IMR-90 (cell line): ENCODE measurements at regions not wholly inside any gene's neighbourhood (a gene's known extent, or its start where the extent isn't known, plus 50 kb on each side); places are given as distances from the start of the nearest gene placed in this dataset.

Experiments used
- ATAC-seq: fragments of 200-7000 bp; cut with Tn5 transposase; 2 replicates; pipeline ENCODE4 v1.9.1; 2020; ENCODE audit warnings: low read depth, mild to moderate bottlenecking, moderate library complexity
- BruUV-seq: library from RNA; stranded (reverse); fragments of 400-500 nt; replicated peaks from 2 replicates; lab custom pipeline; 2021; lab: Mats Ljungman, UMichigan
- CTCF ChIA-PET: fragments of 300-600 bp; formaldehyde crosslinking; extraction: SDS; loops from one replicate; lab custom pipeline; 2021; ENCODE audit warnings: antibody characterized with exemption; lab: Yijun Ruan, JAX
- POLR2A ChIA-PET: fragments of 300-600 bp; sonication (Branson Sonifier 250); formaldehyde crosslinking; loops from one replicate; lab custom pipeline; 2022; ENCODE audit warnings: antibody characterized with exemption; ENCODE audit not compliant: unreplicated experiment; lab: Charles Lee
- DNase-seq: peaks from one replicate; pipeline ENCODE4 v3.0.0; 2013
- H2AFZ ChIP-seq: replicated peaks from 2 replicates; pipeline ENCODE3; 2013; ENCODE audit warnings: low read length, mild to moderate bottlenecking; ENCODE audit not compliant: poor library complexity
- H2AK5ac ChIP-seq: 2 replicates; pipeline ENCODE4 v1.6.1; 2013; ENCODE audit warnings: low read depth, low read length, inconsistent platforms
- H2AK9ac ChIP-seq: replicated peaks from 2 replicates; pipeline ENCODE3; 2013; ENCODE audit warnings: mild to moderate bottlenecking, low read depth, low read length, moderate library complexity; ENCODE audit not compliant: poor library complexity
- H2BK120ac ChIP-seq: 2 replicates; pipeline ENCODE4 v1.6.1; 2013; ENCODE audit warnings: low read depth, low read length, inconsistent platforms
- H2BK15ac ChIP-seq: 3 replicates; pipeline ENCODE4 v1.6.1; 2013; ENCODE audit warnings: low read depth, low read length, inconsistent platforms
- H2BK20ac ChIP-seq: 2 replicates; pipeline ENCODE4 v1.6.1; 2013; ENCODE audit warnings: low read depth, mild to moderate bottlenecking, inconsistent platforms, low read length, moderate library complexity
- H2BK5ac ChIP-seq: 2 replicates; pipeline ENCODE4 v1.6.1; 2013; ENCODE audit warnings: mild to moderate bottlenecking, low read depth, low read length, inconsistent platforms; ENCODE audit not compliant: poor library complexity, severe bottlenecking
- H3K14ac ChIP-seq: replicated peaks from 2 replicates; pipeline ENCODE4 v1.6.1; 2013; ENCODE audit warnings: low read depth, low read length, inconsistent platforms
- H3K18ac ChIP-seq: 2 replicates; pipeline ENCODE4 v1.6.1; 2013; ENCODE audit warnings: low read depth, low read length, control low read depth
- H3K23ac ChIP-seq: 2 replicates; pipeline ENCODE4 v1.6.1; 2013; ENCODE audit warnings: low read depth, low read length, inconsistent platforms
- H3K27ac ChIP-seq: 2 replicates; pipeline ENCODE4 v1.5.1; 2013; ENCODE audit warnings: mild to moderate bottlenecking, control low read depth, low read length; ENCODE audit not compliant: insufficient read depth
- H3K27me3 ChIP-seq: 2 replicates; pipeline ENCODE4 v1.6.1; 2013; ENCODE audit warnings: low read length; ENCODE audit not compliant: control insufficient read depth, insufficient read depth
- H3K36me3 ChIP-seq: 2 replicates; pipeline ENCODE4 v1.6.1; 2013; ENCODE audit warnings: low read length, mixed read lengths; ENCODE audit not compliant: control insufficient read depth, insufficient read depth
- H3K4ac ChIP-seq: 2 replicates; pipeline ENCODE4 v1.6.1; 2013; ENCODE audit warnings: low read depth, low read length, inconsistent platforms
- H3K4me1 ChIP-seq: 2 replicates; pipeline ENCODE4 v1.6.1; 2013; ENCODE audit warnings: low read length, mixed read lengths; ENCODE audit not compliant: control insufficient read depth, insufficient read depth
- H3K4me2 ChIP-seq: 2 replicates; pipeline ENCODE4 v1.6.1; 2013; ENCODE audit warnings: low read depth, mild to moderate bottlenecking, control low read depth, low read length, moderate library complexity
- H3K4me3 ChIP-seq: 2 replicates; pipeline ENCODE4 v1.5.1; 2013; ENCODE audit warnings: low read depth, mild to moderate bottlenecking, control low read depth, low read length, moderate library complexity; ENCODE audit not compliant: insufficient read depth
- H3K56ac ChIP-seq: 2 replicates; pipeline ENCODE4 v1.6.1; 2013; ENCODE audit warnings: low read length, inconsistent platforms; ENCODE audit not compliant: insufficient read depth; ENCODE audit errors: extremely low read depth
- H3K79me1 ChIP-seq, 2 experiments: 2 replicates each; pipeline ENCODE4 v1.6.1; 2013; ENCODE audit warnings: low read length in 2 of 2, inconsistent platforms in 1 of 2, low read depth in 1 of 2
- H3K9ac ChIP-seq: 2 replicates; pipeline ENCODE4 v1.6.1; 2013; ENCODE audit warnings: low read depth, low read length, control low read depth
- H3K9me1 ChIP-seq: 2 replicates; pipeline ENCODE4 v1.6.1; 2013; ENCODE audit warnings: low read length, inconsistent platforms; ENCODE audit not compliant: insufficient read depth
- H3K9me3 ChIP-seq: 2 replicates; pipeline ENCODE4 v1.6.1; 2013; ENCODE audit warnings: low read length; ENCODE audit not compliant: control insufficient read depth, insufficient read depth
- H4K20me1 ChIP-seq: 2 replicates; pipeline ENCODE4 v1.6.1; 2013; ENCODE audit warnings: low read length, inconsistent platforms; ENCODE audit not compliant: insufficient read depth
- H4K5ac ChIP-seq: 2 replicates; pipeline ENCODE4 v1.6.1; 2013; ENCODE audit warnings: mild to moderate bottlenecking, low read depth, low read length, control low read depth
- H4K8ac ChIP-seq, 2 experiments: 2 replicates each; pipeline ENCODE4 v1.6.1; 2013; ENCODE audit warnings: low read depth in 2 of 2, low read length in 2 of 2, control low read depth in 1 of 2, inconsistent platforms in 1 of 2
- H4K91ac ChIP-seq: 2 replicates; pipeline ENCODE4 v1.6.1; 2013; ENCODE audit warnings: low read depth, low read length, inconsistent platforms; ENCODE audit not compliant: insufficient read depth
- BHLHE40 ChIP-seq: fragments of 150-350 bp; IDR thresholded peaks from 2 replicates; pipeline ENCODE4 v1.6.1; 2016; ENCODE audit warnings: mild to moderate bottlenecking, low read depth, low read length
- FOS ChIP-seq: fragments of 150-350 bp; IDR thresholded peaks from 2 replicates; pipeline ENCODE4 v1.6.1; 2016; ENCODE audit warnings: low read depth, low read length
- MAFK ChIP-seq: IDR thresholded peaks from 2 replicates; pipeline ENCODE4 v1.6.1; 2012; ENCODE audit warnings: low read depth, low read length, improper control_type of control experiment
- MAZ ChIP-seq: IDR thresholded peaks from 2 replicates; pipeline ENCODE4 v1.6.1; 2012; ENCODE audit warnings: low read depth, mild to moderate bottlenecking, low read length, improper control_type of control experiment, moderate library complexity, borderline replicate concordance
- POLR2A ChIP-seq: IDR thresholded peaks from 2 replicates; pipeline ENCODE4 v1.6.1; 2012; ENCODE audit warnings: mild to moderate bottlenecking, low read depth, low read length
- RAD21 ChIP-seq: IDR thresholded peaks from 2 replicates; pipeline ENCODE4 v1.6.1; 2012; ENCODE audit warnings: low read length, improper control_type of control experiment
- RFX5 ChIP-seq: IDR thresholded peaks from 2 replicates; pipeline ENCODE4 v1.8.0; 2012; ENCODE audit warnings: low read depth, mild to moderate bottlenecking, low read length, moderate library complexity
- SMC3 ChIP-seq: fragments of 150-350 bp; IDR thresholded peaks from 2 replicates; pipeline ENCODE4 v1.6.1; 2016; ENCODE audit warnings: low read depth, mild to moderate bottlenecking, antibody characterized with exemption, low read length, moderate library complexity
- WGBS, 2 experiments: methylation state at CpG; one replicate each; pipeline versions ENCODE4 v1.1.5 to v1.1.7; 2013; ENCODE audit warnings: missing lambda C conversion rate in 2 of 2; ENCODE audit not compliant: insufficient read length in 1 of 2; ENCODE audit errors: extremely low coverage in 2 of 2; 5-methylcytosine and 5-hydroxymethylcytosine counted together
- dilution Hi-C: fragments of 300-500 bp; cut with HindIII; formaldehyde crosslinking; loops from one replicate; pipeline ENCODE4 v1.14.3; 2018; ENCODE audit warnings: low sequenced_read_pairs; ENCODE audit not compliant: unreplicated experiment
- in situ Hi-C: fragments of 300-500 bp; cut with MboI; formaldehyde crosslinking; loops from 3 replicates; pipeline ENCODE4 v1.14.3; 2019; ENCODE audit warnings: low sequenced_read_pairs, inconsistent platforms, mixed read lengths
- intact Hi-C: fragments of 100-400 bp; cut with micrococcal nuclease; formaldehyde crosslinking; loops from 2 replicates; pipeline ENCODE4 v1.10.0; 2022
- TF ChIP-seq, protein P1 (sequence below): conservative IDR thresholded peaks from 2 replicates; pipeline ENCODE4 v1.5.1; 2012; ENCODE audit warnings: mild to moderate bottlenecking, low read depth, low read length, improper control_type of control experiment

DNA sequence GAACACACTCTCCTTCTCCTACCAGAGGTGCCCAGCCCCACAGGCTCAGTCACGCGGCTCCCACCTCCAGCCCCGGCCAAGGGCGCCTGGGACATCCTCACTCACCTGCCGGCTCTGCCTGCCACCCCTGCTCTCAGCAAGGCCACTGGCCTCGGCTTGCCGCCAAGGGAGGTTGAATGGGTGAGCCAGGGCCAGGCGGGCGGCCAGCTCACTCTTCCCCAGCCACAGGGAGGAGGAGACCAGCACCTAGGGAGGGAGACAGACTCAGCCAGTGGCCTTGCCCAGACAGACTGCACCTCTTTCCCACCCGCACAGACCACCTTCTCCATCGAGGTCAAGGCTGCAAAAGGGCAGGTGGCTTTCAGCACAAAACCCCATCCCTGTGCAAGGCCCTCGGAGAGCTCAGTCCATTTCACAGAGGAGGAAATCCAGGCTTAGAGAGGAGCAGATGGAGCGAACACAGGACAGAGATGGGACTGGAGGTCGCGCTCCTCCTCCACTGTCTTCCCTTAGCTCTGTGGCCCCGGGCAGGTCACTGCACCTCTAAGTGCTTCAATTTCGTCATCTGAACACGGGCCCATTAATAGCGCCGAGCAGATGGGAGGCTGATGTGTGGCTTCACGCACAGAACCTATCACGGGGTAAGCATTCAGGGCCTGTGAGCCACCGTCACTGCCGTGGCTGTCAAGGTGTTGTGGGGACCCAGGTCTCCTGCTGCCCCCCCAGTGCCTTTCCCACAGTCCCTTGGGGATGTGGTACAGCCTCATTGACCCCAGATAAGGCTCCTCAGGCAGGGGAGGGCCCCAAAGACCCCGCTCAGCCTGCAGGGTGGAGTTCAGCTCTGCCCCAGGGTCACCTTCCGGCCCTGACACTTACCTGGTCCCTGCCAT lies 56.1 kb downstream of the RMI2 start:
- ATAC-seq (no peak), DNase-seq (no peak)
- Histone ChIP-seq H3K4ac (no peak overlapping the region), H3K9me3 (no peaks in the 10 kb centered on the region), H2BK20ac (no peak overlapping the region), H4K20me1 (no peaks in the 10 kb centered on the region), H3K36me3 (no peaks in the 10 kb centered on the region), H3K4me2 (no peak overlapping the region), H3K27ac (no peak overlapping the region), H2BK120ac (no peak overlapping the region), H3K4me3 (no peak overlapping the region), H3K56ac (no peak overlapping the region), H4K91ac (no peak overlapping the region), H3K14ac (no peak overlapping the region), H3K4me1 (peaks cover 2% of the 10 kb centered on the region; the same call in 1 of the 2 replicates), H3K9me1 (no peaks in the 10 kb centered on the region), H4K8ac (no peak overlapping the region), H2AK9ac (peak overlapping the region; percentile 28), H2BK15ac (no peak overlapping the region), H3K9ac (no peak overlapping the region), H4K5ac (no peak overlapping the region), H3K79me1 (no peaks in the 10 kb centered on the region), H2AK5ac (peak overlapping the region; percentile 5; the same call in 1 of the 2 replicates), H3K27me3 (peaks cover 4% of the 10 kb centered on the region; the same call in 1 of the 2 replicates), H3K23ac (no peak overlapping the region), H3K18ac (no peak overlapping the region), H2AFZ (no peak overlapping the region), H2BK5ac (no peak overlapping the region)
- intact Hi-C loops: no loop called here
- dilution Hi-C loops: no loop called here
- in situ Hi-C loops: loop anchor here (10.0 kb wide), 1 partner anchor 413 kb away; no protein-coding TSS in a partner anchor
- BruUV-seq: no TSS peak
- TF ChIP-seq MAFK (no peak), FOS (no peak), RAD21 (no peak), BHLHE40 (no peak), POLR2A (no peak), SMC3 (no peak), MAZ (no peak), RFX5 (no peak)
- TF ChIP-seq, protein P1, sequence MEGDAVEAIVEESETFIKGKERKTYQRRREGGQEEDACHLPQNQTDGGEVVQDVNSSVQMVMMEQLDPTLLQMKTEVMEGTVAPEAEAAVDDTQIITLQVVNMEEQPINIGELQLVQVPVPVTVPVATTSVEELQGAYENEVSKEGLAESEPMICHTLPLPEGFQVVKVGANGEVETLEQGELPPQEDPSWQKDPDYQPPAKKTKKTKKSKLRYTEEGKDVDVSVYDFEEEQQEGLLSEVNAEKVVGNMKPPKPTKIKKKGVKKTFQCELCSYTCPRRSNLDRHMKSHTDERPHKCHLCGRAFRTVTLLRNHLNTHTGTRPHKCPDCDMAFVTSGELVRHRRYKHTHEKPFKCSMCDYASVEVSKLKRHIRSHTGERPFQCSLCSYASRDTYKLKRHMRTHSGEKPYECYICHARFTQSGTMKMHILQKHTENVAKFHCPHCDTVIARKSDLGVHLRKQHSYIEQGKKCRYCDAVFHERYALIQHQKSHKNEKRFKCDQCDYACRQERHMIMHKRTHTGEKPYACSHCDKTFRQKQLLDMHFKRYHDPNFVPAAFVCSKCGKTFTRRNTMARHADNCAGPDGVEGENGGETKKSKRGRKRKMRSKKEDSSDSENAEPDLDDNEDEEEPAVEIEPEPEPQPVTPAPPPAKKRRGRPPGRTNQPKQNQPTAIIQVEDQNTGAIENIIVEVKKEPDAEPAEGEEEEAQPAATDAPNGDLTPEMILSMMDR: no peak
- ChIA-PET CTCF (interaction anchor here (0.9 kb wide), 1 partner anchor 313 kb away, joined by 3 read pairs; no protein-coding TSS in a partner anchor), POLR2A (no interaction called here)
- 80% methylated on average over 7 of the region's 26 CpGs; no CpG with 5 or more reads in 1 of the 2 experiments for WGBS, 2 experiments
